ENCODE measurements at regions not wholly inside any gene's neighbourhood (a gene's known extent, or its start where the extent isn't known, plus 50 kb on each side); places are given as distances from the start of the nearest gene placed in this dataset.

GRCh38 chr6:90934966-90935365 is 348.1 kb upstream of the MAP3K7 start:
- no peaks in the 10 kb centered on the region for H3K9me2 ChIP-seq (ENCODE audit: insufficient read depth, low read length)

GRCh38 chr6:90934081-90934480 is 347.2 kb upstream of the MAP3K7 start:
- Histone ChIP-seq H3K27me3 (ENCODE audit: insufficient read depth, low read depth, low read length) (no peaks in the 10 kb centered on the region), H4K20me1 (ENCODE audit: insufficient read depth) (no peaks in the 10 kb centered on the region), H3K9me2 (ENCODE audit: insufficient read depth, low read length) (no peaks in the 10 kb centered on the region), H3K9me3 (ENCODE audit: low read length) (no peaks in the 10 kb centered on the region), H3K79me2 (replicated peaks; ENCODE audit: insufficient read depth, low read length) (no peaks in the 10 kb centered on the region), H3F3A (ENCODE audit: insufficient read depth, low read length, poor library complexity, severe bottlenecking) (no peaks in the 10 kb centered on the region), H3K4me2 (ENCODE audit: low read length) (no peak overlapping the region), H3K27ac (ENCODE audit: low read length) (no peak overlapping the region), H3K9ac (ENCODE audit: low read length) (no peak overlapping the region), H3K4me3 (ENCODE audit: low read length) (no peak overlapping the region), H3K36me3 (ENCODE audit: insufficient read depth, low read length) (no peaks in the 10 kb centered on the region), H2AFZ (ENCODE audit: low read depth, low read length) (no peak overlapping the region)
- TF ChIP-seq MXI1 (conservative IDR thresholded peaks at IDR 0.05; ENCODE audit: poor library complexity, severe bottlenecking) = no peak
- TF ChIP-seq SMC3 (conservative IDR thresholded peaks at IDR 0.05; ENCODE audit: poor library complexity) = no peak
- TF ChIP-seq TAF1 (IDR thresholded peaks at IDR 0.05; ENCODE audit: low read depth) = no peak
- TF ChIP-seq REST (IDR thresholded peaks at IDR 0.05; ENCODE audit: borderline replicate concordance) = no peak
- TF ChIP-seq RAD21 (conservative IDR thresholded peaks at IDR 0.05) = no peak
- TF ChIP-seq EZH2 (IDR thresholded peaks at IDR 0.05; ENCODE audit: borderline replicate concordance, insufficient read depth, low read length, poor library complexity, severe bottlenecking) = no peak

More at GRCh38 chr6:90934966-90935365, 348.1 kb upstream of the MAP3K7 start:
- Histone ChIP-seq H3F3A (ENCODE audit: insufficient read depth, low read length, poor library complexity, severe bottlenecking) (no peaks in the 10 kb centered on the region), H3K36me3 (ENCODE audit: insufficient read depth, low read length) (no peaks in the 10 kb centered on the region), H4K20me1 (ENCODE audit: insufficient read depth) (no peaks in the 10 kb centered on the region), H2AFZ (ENCODE audit: low read depth, low read length) (no peak overlapping the region), H3K27ac (ENCODE audit: low read length) (no peak overlapping the region), H3K9ac (ENCODE audit: low read length) (no peak overlapping the region), H3K27me3 (ENCODE audit: insufficient read depth, low read depth, low read length) (no peaks in the 10 kb centered on the region), H3K4me3 (ENCODE audit: low read length) (no peak overlapping the region), H3K4me2 (ENCODE audit: low read length) (no peak overlapping the region), H3K9me3 (ENCODE audit: low read length) (no peaks in the 10 kb centered on the region), H3K79me2 (replicated peaks; ENCODE audit: insufficient read depth, low read length) (no peaks in the 10 kb centered on the region)
- TF ChIP-seq CTCF (IDR thresholded peaks at IDR 0.05; ENCODE audit: poor library complexity, severe bottlenecking) = no peak
- no peak for TF ChIP-seq REST (IDR thresholded peaks at IDR 0.05; ENCODE audit: borderline replicate concordance)
- TF ChIP-seq POLR2AphosphoS5 (IDR thresholded peaks at IDR 0.05) = no peak
- TF ChIP-seq EP300 (conservative IDR thresholded peaks at IDR 0.05; ENCODE audit: poor library complexity, severe bottlenecking) = no peak
